Left ventricle myocardium inferior (tissue), 1 donor: ENCODE measurements at regions not wholly inside any gene's neighbourhood (a gene's known extent, or its start where the extent isn't known, plus 50 kb on each side); places are given as distances from the start of the nearest gene placed in this dataset.
A peak's percentile ranks its signal among the peaks of the same experiment; 100 is the strongest.

Source experiments
- DNase-seq: peaks from one replicate; pipeline ENCODE4 v3.0.0-alpha.2; 2020
- H3K27ac ChIP-seq: fragments of 200-600 bp; replicated peaks from 2 replicates; pipeline ENCODE4 v1.8.0; 2021
- H3K27me3 ChIP-seq: fragments of 200-600 bp; 2 replicates; pipeline ENCODE4 v1.8.0; 2021; ENCODE audit warnings: low read depth
- H3K36me3 ChIP-seq: fragments of 200-600 bp; 2 replicates; pipeline ENCODE4 v1.8.0; 2021
- H3K4me1 ChIP-seq: fragments of 200-600 bp; 2 replicates; pipeline ENCODE4 v1.8.0; 2021
- H3K4me3 ChIP-seq: fragments of 200-600 bp; 2 replicates; pipeline ENCODE4 v1.8.0; 2021; ENCODE audit warnings: mild to moderate bottlenecking, moderate library complexity
- H3K9me3 ChIP-seq: fragments of 200-600 bp; replicated peaks from 2 replicates; pipeline ENCODE4 v1.8.0; 2021
- intact Hi-C: fragments of 100-400 bp; cut with micrococcal nuclease; formaldehyde crosslinking; loops from one replicate; pipeline ENCODE4 v1.11.0; 2022
- TF ChIP-seq, protein P1 (sequence below): fragments of 200-600 bp; IDR thresholded peaks from 2 replicates; pipeline ENCODE4 v1.8.0; 2021; ENCODE audit warnings: antibody characterized with exemption, mild to moderate bottlenecking, borderline replicate concordance
- donor health status: DM: no; HTN: yes; CAD: no; lungs with severe emphysema.

DNA sequence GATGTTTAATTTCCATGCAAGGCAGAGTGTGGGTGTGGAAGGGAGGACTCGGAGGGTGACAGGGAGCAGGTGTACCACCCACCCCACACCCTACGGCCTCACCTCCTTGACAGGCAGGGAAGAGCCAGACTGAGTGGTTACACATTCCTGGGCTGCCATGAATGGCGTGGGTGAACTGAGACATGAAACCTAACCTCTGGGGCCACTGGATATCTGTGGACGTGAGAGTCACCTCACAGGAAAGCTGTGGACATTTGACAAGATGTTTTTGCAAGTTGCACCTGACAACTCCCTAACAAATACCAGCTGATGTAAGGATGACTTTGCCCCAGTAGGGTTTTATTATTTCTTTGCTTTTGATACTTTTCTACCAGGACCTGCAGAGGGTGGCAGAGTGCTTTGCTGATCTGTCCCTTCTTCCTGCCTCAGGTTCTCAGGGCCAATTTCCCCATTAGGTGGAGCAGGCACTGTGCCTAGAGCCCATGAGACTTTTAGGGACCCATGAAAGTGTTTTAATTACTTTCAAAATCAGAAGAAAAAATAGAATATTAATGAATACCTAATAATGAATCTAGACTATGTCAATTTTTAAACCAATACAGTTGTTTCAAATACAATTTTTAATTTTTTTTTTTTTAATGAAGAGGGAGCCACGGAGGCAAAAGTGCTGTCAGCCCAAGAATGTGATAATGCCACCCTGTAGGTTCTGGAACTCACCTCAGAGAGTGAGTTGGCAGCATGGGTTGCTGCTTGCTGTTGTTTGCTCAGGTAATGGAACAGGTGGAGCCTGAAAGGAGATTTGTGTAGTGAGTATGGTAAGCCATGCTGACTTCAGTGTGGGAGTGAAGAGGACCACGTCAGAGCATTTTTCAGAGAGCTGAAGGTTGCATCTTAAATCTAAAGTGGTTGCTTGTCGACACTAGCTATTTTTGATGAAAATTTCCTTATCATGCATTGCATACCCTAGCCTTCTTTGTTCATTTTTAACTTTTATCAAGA is 58.0 kb upstream of the CYSLTR2 start:
- Histone ChIP-seq H3K36me3 (no peaks in the 10 kb centered on the region), H3K4me1 (peaks cover 3% of the 10 kb centered on the region), H3K27me3 (no peaks in the 10 kb centered on the region), H3K9me3 (peaks cover 14% of the 10 kb centered on the region), H3K27ac (peak overlapping the region; percentile 28), H3K4me3 (no peak overlapping the region)
- TF ChIP-seq, protein P1, sequence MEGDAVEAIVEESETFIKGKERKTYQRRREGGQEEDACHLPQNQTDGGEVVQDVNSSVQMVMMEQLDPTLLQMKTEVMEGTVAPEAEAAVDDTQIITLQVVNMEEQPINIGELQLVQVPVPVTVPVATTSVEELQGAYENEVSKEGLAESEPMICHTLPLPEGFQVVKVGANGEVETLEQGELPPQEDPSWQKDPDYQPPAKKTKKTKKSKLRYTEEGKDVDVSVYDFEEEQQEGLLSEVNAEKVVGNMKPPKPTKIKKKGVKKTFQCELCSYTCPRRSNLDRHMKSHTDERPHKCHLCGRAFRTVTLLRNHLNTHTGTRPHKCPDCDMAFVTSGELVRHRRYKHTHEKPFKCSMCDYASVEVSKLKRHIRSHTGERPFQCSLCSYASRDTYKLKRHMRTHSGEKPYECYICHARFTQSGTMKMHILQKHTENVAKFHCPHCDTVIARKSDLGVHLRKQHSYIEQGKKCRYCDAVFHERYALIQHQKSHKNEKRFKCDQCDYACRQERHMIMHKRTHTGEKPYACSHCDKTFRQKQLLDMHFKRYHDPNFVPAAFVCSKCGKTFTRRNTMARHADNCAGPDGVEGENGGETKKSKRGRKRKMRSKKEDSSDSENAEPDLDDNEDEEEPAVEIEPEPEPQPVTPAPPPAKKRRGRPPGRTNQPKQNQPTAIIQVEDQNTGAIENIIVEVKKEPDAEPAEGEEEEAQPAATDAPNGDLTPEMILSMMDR: peak; percentile 78
- DNase-seq: peak; percentile 49
- intact Hi-C loops: loop anchor here (5.0 kb wide), 1 partner anchor 172 kb away; no protein-coding TSS in a partner anchor

DNA sequence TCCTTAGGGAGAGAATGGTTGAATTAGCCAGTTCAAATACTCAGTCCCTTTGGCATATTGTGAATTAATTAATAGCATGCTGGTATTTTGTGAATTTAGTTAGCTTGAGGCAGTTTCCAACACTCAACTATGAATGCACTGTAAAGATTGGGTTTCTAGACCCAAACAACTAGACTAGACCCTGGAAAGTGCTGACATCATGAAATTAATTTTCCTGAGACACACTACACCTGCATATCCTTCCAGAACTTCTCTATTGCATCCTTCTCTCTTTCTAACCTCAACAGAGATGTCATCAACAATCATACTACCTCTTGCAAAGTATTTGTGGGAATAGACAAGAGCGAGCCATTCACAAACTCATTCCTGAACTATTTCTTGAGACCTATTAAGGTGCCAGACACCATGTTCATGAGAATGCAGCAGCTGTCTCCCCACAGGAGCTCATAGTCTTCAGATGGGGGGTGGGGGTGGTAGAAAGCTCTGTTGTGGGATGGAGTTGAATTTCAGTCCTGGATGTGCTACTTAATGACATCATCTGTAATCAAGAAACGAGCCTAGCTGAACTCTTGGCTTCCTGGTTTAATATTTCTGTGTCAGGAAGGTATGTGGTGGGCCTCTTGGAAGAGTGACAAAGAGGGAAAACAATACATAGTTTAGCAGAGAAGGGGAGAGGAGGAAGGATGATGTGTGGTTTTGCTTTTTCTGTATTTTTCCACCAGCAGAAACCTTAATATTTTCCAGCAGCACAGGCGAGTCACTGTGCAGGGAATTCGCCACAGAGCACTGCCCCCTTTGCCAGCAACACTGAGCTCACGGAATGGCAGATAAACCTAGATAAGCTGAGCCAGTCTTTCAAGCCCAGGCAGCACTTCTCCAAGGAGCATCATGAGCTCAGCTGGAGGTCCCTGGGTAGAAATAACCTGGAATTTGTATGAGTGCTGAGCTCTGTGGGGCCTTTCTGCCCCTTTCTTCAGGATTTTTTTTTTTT is 53.1 kb upstream of the CYSLTR2 start:
- H3K4me3 ChIP-seq: no peak overlapping the region
- TF ChIP-seq, protein P1: no peak
- peaks cover 3% of the 10 kb centered on the region for H3K4me1 ChIP-seq
- DNase-seq: no peak
- intact Hi-C loops: no loop called here
- H3K9me3 ChIP-seq: peaks cover 26% of the 10 kb centered on the region
- H3K27ac ChIP-seq: peak overlapping the region; percentile 47
- no peaks in the 10 kb centered on the region for H3K27me3 ChIP-seq
- H3K36me3 ChIP-seq: no peaks in the 10 kb centered on the region

DNA sequence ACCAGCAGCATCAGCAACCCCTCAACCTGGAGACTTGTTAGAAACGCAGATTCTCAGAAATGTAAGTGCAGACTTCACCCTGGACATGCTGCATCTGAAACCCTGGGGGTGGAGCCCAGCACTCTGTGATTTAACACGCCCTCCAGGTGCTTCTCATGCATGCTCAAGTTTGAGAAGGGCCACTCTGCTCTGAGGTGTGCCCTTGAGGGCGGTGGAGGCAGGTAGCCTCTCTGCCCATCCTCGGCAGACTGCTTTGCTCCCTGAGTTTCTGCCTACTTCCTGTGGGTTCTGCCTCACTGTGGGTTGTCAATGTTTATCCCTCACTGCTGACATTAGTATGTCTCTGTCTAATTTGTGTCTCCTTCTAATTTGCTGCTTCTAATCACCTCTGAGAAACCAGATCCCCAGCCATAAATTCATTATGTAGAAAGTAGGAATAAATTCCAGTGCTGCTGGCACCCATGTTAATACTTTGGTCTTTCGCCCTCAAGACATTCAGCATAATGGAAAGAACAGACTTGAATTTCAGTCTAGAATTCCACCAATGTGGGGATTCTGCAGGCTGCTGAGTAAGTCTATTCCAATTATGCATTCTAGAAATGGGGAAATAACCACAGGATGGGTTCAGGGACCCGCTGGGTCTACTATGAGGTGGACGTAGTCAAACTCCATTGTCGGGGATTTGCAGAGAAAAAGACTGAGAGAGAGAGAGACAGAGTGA is 51.3 kb upstream of the CYSLTR2 start:
- TF ChIP-seq, protein P1: no peak
- H3K27me3 ChIP-seq: no peaks in the 10 kb centered on the region
- no peak for DNase-seq
- H3K4me1 ChIP-seq: no peaks in the 10 kb centered on the region
- intact Hi-C loops: no loop called here
- H3K27ac ChIP-seq: no peak overlapping the region
- H3K4me3 ChIP-seq: no peak overlapping the region
- peaks cover 2% of the 10 kb centered on the region for H3K36me3 ChIP-seq
- peaks cover 39% of the 10 kb centered on the region for H3K9me3 ChIP-seq

DNA sequence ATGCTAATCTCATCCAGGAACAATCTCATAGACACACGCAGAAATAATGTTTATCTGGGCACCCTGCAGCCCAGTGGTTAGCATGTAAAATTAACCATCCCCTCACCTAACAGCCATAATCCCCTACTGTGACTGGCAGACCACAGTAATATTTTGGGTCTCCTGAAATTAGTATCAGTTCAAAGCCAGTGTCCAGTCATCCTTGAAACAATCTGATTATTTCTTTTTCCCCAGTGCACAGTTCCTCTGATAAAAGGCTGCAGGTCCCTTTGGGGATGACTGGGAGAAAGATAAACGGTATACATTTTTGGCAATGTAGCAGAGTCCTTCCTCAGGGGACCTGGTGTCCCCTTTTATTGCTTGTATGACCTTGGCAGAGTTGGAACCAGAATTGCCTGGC is 50.4 kb upstream of the CYSLTR2 start:
- no peaks in the 10 kb centered on the region for H3K27me3 ChIP-seq
- TF ChIP-seq, protein P1: no peak
- no peak overlapping the region for H3K27ac ChIP-seq
- H3K36me3 ChIP-seq: peaks cover 2% of the 10 kb centered on the region
- no peak overlapping the region for H3K4me3 ChIP-seq
- intact Hi-C loops: no loop called here
- peaks cover 39% of the 10 kb centered on the region for H3K9me3 ChIP-seq
- no peaks in the 10 kb centered on the region for H3K4me1 ChIP-seq
- DNase-seq: no peak
